ENCODE measurements at regions not wholly inside any gene's neighbourhood (a gene's known extent, or its start where the extent isn't known, plus 50 kb on each side); places are given as distances from the start of the nearest gene placed in this dataset.
A peak's percentile ranks its signal among the peaks of the same experiment; 100 is the strongest.
"Not testable (repeated sequence)": the region's sequence is repeated elsewhere in the genome, so short reads cannot be mapped to it uniquely, and the experiment has no call there.

DNA sequence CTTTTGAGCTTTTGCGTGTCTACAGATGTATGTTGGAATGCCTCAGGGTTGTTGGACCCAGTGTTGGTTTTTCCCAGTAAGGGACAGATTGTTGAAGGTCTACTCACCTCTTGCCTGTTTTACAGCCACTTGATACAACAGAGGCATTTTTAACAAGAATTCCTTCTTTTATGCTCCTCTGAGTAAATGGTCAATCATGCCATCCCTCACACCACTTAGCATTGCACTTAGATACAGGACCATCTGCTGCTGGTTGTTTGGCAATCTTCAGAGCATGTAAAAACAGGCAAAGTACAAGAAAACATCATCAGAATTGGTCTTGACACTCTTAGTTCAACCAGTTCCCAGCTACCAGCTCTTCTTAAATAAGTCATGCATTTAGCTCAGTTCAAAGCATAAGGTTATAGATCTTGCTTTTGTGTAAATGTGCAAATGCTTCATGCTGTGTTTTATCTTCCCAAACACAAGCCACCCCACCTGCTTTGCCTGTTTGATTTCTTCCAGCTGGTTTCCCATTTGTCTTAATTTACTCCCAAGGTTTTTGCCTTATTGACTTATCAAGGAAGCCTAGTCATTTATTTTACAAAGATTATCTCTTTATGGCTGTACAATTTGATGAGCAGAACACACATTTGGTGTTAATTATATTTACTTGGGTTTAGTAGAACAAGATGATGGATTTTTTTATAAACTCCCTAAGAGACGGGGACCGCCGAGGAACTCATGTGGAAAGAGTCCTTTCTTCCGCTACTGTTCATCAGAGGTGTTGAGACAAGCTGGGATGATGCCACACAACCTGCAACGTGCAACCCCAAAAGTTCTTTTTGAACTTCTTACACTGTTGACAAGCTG lies 136.6 kb downstream of the AHR start:
- intact Hi-C loops (cut with micrococcal nuclease; ENCODE audit: unreplicated experiment): no loop called here
- Histone ChIP-seq H3K9me3 (ENCODE audit: low read depth, low read length, poor library complexity, severe bottlenecking) (no peaks in the 10 kb centered on the region), H3K4me3 (ENCODE audit: low read depth, low read length, poor library complexity, severe bottlenecking) (no peak overlapping the region), H3K4me1 (ENCODE audit: insufficient read depth, low read length, poor library complexity, severe bottlenecking) (no peaks in the 10 kb centered on the region), H3K27ac (ENCODE audit: low read depth, low read length, poor library complexity, severe bottlenecking) (no peak overlapping the region), H3K36me3 (ENCODE audit: insufficient read depth, low read length, poor library complexity, severe bottlenecking) (no peaks in the 10 kb centered on the region), H3K27me3 (replicated peaks; ENCODE audit: insufficient read depth, low read depth, low read length, poor library complexity) (no peaks in the 10 kb centered on the region)
- ChIA-PET POLR2A (ENCODE audit: low non-redundant PET) (no interaction called here), CTCF (no interaction called here)
- no TSS peak for BruUV-seq (replicated peaks)
- DNase-seq (ENCODE audit: low spot score): no peak
- TF ChIP-seq EZH2 (IDR thresholded peaks at IDR 0.05; ENCODE audit: borderline replicate concordance, low read depth, low read length, poor library complexity, severe bottlenecking): no peak
- TF ChIP-seq, protein P1, sequence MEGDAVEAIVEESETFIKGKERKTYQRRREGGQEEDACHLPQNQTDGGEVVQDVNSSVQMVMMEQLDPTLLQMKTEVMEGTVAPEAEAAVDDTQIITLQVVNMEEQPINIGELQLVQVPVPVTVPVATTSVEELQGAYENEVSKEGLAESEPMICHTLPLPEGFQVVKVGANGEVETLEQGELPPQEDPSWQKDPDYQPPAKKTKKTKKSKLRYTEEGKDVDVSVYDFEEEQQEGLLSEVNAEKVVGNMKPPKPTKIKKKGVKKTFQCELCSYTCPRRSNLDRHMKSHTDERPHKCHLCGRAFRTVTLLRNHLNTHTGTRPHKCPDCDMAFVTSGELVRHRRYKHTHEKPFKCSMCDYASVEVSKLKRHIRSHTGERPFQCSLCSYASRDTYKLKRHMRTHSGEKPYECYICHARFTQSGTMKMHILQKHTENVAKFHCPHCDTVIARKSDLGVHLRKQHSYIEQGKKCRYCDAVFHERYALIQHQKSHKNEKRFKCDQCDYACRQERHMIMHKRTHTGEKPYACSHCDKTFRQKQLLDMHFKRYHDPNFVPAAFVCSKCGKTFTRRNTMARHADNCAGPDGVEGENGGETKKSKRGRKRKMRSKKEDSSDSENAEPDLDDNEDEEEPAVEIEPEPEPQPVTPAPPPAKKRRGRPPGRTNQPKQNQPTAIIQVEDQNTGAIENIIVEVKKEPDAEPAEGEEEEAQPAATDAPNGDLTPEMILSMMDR (conservative IDR thresholded peaks at IDR 0.05; ENCODE audit: low read depth, low read length): no peak

DNA sequence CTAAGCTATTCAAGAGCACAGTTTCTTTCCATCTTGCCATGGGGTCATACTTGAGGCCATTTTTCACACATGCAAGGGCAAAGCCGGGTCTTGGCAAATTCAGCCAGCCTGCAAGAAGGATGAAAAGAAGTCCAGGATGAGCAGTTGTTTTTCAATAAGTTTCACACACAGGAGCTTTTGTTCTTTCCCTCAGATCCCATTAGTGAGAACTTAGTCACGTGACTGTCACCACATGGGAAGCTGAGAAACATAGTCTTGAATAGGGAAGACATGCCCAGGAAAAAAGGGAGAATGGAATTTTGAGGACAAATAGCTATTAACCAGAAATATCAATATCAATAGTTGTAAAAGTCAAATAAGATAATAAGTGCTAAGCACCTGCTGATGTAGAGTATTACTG lies 137.7 kb downstream of the AHR start:
- BruUV-seq (replicated peaks): no TSS peak
- H3K27ac ChIP-seq (ENCODE audit: low read depth, low read length, poor library complexity, severe bottlenecking): no peak overlapping the region
- no peaks in the 10 kb centered on the region for H3K36me3 ChIP-seq (ENCODE audit: insufficient read depth, low read length, poor library complexity, severe bottlenecking)
- CTCF ChIA-PET: interaction anchor here (0.6 kb wide), 1 partner anchor 85 kb away, joined by 3 read pairs; no protein-coding TSS in a partner anchor
- no peak overlapping the region for H3K4me3 ChIP-seq (ENCODE audit: low read depth, low read length, poor library complexity, severe bottlenecking)
- intact Hi-C loops (cut with micrococcal nuclease; ENCODE audit: unreplicated experiment): no loop called here
- DNase-seq (ENCODE audit: low spot score): no peak
- POLR2A ChIA-PET (ENCODE audit: low non-redundant PET): no interaction called here
- TF ChIP-seq EZH2 (IDR thresholded peaks at IDR 0.05; ENCODE audit: borderline replicate concordance, low read depth, low read length, poor library complexity, severe bottlenecking): no peak
- TF ChIP-seq, protein P1 (conservative IDR thresholded peaks at IDR 0.05; ENCODE audit: low read depth, low read length): no peak
- no peaks in the 10 kb centered on the region for H3K27me3 ChIP-seq (replicated peaks; ENCODE audit: insufficient read depth, low read depth, low read length, poor library complexity)
- no peaks in the 10 kb centered on the region for H3K9me3 ChIP-seq (ENCODE audit: low read depth, low read length, poor library complexity, severe bottlenecking)
- no peaks in the 10 kb centered on the region for H3K4me1 ChIP-seq (ENCODE audit: insufficient read depth, low read length, poor library complexity, severe bottlenecking)

DNA sequence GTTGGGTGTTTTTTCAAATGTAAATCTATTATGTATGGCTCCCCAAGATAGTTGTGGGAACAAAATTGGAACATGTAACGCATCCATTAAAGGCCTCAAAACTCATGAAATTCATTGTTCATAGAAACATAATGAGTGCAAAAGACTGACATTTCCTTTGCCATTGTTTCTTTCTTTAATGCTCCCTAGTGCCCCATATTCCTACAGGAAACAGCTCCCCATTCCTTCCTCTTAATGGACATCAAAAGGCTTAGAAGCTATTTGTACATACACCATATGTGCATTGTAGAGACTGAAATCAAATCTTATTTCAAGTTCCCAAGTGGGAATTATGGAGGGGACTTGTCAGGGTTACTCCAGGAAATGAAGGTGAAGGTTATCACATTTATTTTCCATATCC lies 139.1 kb downstream of the AHR start:
- Histone ChIP-seq H3K4me1 (ENCODE audit: insufficient read depth, low read length, poor library complexity, severe bottlenecking) (no peaks in the 10 kb centered on the region), H3K27ac (ENCODE audit: low read depth, low read length, poor library complexity, severe bottlenecking) (no peak overlapping the region), H3K36me3 (ENCODE audit: insufficient read depth, low read length, poor library complexity, severe bottlenecking) (no peaks in the 10 kb centered on the region), H3K4me3 (ENCODE audit: low read depth, low read length, poor library complexity, severe bottlenecking) (no peak overlapping the region), H3K27me3 (replicated peaks; ENCODE audit: insufficient read depth, low read depth, low read length, poor library complexity) (no peaks in the 10 kb centered on the region), H3K9me3 (ENCODE audit: low read depth, low read length, poor library complexity, severe bottlenecking) (no peaks in the 10 kb centered on the region)
- ChIA-PET CTCF (no interaction called here), POLR2A (ENCODE audit: low non-redundant PET) (no interaction called here)
- intact Hi-C loops (cut with micrococcal nuclease; ENCODE audit: unreplicated experiment): no loop called here
- DNase-seq (ENCODE audit: low spot score): peak; percentile 63
- no TSS peak for BruUV-seq (replicated peaks)
- TF ChIP-seq, protein P1 (conservative IDR thresholded peaks at IDR 0.05; ENCODE audit: low read depth, low read length): no peak
- no peak for TF ChIP-seq EZH2 (IDR thresholded peaks at IDR 0.05; ENCODE audit: borderline replicate concordance, low read depth, low read length, poor library complexity, severe bottlenecking)

DNA sequence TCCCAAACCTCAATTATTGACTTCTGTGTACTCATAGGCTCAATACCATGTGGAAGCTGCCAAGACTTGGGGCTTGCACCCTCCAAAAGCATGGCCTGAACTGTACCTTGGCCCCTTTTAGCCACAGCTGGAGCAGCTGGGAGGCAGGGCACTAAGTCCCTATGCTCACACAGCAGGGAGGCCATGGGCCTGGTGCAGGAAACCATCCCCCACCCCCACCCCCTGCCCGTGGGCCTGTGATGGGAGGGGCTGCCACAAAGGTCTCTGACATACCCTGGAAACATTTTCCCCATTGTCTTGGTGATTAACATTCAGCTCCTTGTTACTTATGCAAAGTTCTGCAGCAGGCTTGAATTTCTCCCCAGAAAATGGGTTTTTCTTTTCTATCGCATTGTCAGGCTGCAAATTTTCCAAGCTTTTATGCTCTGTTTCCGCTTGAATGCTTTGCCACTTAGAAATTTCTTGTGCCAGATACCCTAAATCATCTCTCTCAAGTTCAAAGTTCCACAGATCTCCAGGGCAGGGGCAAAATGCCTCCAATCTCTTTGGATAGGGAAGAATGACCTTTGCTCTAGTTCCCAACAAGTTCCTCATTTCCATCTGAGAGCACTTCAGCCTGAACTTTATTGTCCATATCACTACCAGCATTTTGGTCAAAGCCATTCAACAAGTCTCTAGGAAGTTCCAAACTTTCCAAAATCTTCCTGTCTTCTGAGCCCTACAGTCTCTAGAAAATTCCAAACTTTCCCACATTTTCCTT lies 141.8 kb downstream of the AHR start:
- BruUV-seq (replicated peaks); POLR2A ChIA-PET (ENCODE audit: low non-redundant PET); H3K4me3 ChIP-seq (ENCODE audit: low read depth, low read length, poor library complexity, severe bottlenecking); DNase-seq (ENCODE audit: low spot score); intact Hi-C loops (cut with micrococcal nuclease; ENCODE audit: unreplicated experiment); H3K4me1 ChIP-seq (ENCODE audit: insufficient read depth, low read length, poor library complexity, severe bottlenecking); CTCF ChIA-PET; H3K27me3 ChIP-seq (replicated peaks; ENCODE audit: insufficient read depth, low read depth, low read length, poor library complexity); H3K27ac ChIP-seq (ENCODE audit: low read depth, low read length, poor library complexity, severe bottlenecking); H3K9me3 ChIP-seq (ENCODE audit: low read depth, low read length, poor library complexity, severe bottlenecking); H3K36me3 ChIP-seq (ENCODE audit: insufficient read depth, low read length, poor library complexity, severe bottlenecking): not testable (repeated sequence)
